ENCODE measurements at regions not wholly inside any gene's neighbourhood (a gene's known extent, or its start where the extent isn't known, plus 50 kb on each side); places are given as distances from the start of the nearest gene placed in this dataset.
"Not testable (repeated sequence)": the region's sequence is repeated elsewhere in the genome, so short reads cannot be mapped to it uniquely, and the experiment has no call there.

DNA sequence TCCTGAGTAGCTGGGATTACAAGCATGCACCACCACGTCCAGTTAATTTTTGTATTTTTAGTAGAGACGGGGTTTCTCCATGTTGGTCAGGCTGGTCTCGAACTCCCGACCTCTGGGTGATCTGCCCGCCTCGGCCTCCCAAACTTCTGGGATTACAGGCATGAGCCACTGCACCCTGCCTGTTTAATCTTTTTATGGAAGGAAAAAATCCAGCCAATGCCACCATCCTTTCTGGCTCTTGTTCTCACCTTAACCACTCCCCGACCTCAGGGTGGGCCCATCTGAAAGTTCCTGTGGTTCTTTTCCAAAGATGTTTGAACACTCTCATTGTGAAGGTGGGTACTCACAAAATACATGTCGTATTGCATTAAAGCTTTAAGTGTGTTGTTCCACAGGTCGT, 336.2 kb downstream of the TCERG1L start:
- not testable (repeated sequence) for H3K27me3 ChIP-seq (ENCODE audit: insufficient read depth, low read length); H3K4me1 ChIP-seq (ENCODE audit: insufficient read depth, low read length); H3K4me3 ChIP-seq (ENCODE audit: low read length); H3K9me3 ChIP-seq (ENCODE audit: low read depth, low read length)

DNA sequence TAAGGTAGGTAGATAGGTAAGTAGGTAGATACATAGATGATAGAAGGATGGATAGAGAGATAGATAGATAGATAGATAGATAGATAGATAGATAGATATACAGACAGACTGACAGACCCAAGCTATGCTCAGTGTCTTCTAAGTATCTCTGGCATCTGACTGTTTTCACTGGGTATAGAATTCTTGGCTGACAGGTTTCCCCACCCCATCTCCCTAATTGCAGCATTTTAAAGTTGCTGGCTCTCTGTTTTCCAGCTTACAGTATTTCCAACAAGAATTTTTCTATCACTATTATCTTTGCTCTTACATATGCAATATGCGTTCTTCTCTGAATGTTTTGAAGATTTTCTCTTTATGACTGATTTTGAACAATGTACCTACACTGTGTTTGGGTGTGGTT, 328.7 kb downstream of the TCERG1L start:
- Histone ChIP-seq H3K27me3 (ENCODE audit: insufficient read depth, low read length) (no peaks in the 10 kb centered on the region), H3K9me3 (ENCODE audit: low read depth, low read length) (peaks cover 5% of the 10 kb centered on the region), H3K4me1 (ENCODE audit: insufficient read depth, low read length) (no peaks in the 10 kb centered on the region), H3K4me3 (ENCODE audit: low read length) (no peak overlapping the region)

DNA sequence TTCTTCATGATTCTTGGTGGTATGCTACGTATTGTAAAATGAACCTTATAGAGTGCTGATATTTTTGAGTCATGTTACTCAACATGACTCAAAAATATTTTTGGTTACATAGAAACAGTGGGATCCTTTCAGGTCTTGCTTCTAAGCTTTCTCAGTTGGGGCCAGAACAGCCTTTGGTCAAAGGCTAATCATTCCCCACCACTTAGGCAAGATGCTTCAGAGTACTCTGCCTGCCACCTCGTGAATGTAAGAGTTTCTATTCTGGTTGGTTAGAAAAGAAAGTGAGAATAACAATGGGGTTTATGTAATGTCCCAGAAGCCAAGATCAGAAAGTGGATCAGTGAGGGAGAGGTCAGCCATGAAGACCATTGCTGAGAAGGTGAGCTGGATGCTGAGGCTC, 327.8 kb downstream of the TCERG1L start:
- H3K9me3 ChIP-seq (ENCODE audit: low read depth, low read length) = peaks cover 5% of the 10 kb centered on the region
- H3K4me1 ChIP-seq (ENCODE audit: insufficient read depth, low read length) = no peaks in the 10 kb centered on the region
- H3K4me3 ChIP-seq (ENCODE audit: low read length) = no peak overlapping the region
- H3K27me3 ChIP-seq (ENCODE audit: insufficient read depth, low read length) = no peaks in the 10 kb centered on the region

DNA sequence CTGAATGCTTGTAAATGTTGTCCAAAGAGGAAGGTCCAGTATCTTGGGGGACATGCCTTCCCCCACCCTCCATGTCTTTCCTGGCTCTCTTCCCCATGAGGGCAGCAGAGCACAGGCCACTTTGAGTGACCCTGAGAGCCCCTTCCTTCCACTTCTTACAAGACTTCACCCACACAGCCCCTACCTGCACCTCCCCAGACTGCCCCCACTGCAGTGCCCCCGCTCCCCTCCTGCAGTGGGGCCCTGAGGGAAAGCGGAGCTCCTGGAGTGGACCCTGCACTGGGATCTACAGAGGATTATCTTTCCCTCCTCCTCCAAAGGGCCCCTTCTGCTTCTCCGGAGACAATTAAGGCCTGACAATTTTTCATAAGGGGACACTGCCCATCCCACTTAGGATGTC, 326.8 kb downstream of the TCERG1L start:
- Histone ChIP-seq H3K4me3 (ENCODE audit: low read length) (no peak overlapping the region), H3K27me3 (ENCODE audit: insufficient read depth, low read length) (no peaks in the 10 kb centered on the region), H3K4me1 (ENCODE audit: insufficient read depth, low read length) (no peaks in the 10 kb centered on the region), H3K9me3 (ENCODE audit: low read depth, low read length) (peaks cover 5% of the 10 kb centered on the region)

DNA sequence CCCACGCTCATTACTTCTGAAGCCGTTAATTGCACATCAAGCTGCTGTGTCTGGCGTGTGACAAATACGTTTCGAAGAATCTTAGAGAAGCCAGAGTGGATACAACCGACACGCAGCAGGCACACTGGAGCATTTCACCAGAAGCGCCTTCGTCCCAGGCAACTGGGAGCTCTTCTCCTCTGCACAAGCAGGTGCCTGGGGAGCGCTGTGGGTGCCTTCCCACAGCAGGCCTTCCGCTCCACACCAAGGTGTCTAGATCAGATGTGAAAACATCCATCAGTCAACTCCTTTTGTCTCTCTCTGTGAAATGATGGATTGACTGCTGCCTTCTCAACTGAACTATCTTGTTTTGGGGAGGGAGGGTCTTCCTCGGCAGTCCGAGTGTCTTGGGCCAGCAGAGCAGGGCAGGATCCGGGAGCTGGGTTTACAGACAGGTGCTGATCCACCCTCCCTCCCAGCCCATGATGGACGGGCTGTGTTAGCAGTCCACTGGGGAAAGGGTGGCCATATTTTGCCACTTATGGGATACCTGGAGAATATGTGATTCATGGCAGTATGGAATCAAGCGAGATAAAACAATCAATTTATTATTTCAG, 326.3 kb downstream of the TCERG1L start:
- Histone ChIP-seq H3K27me3 (ENCODE audit: insufficient read depth, low read length) (no peaks in the 10 kb centered on the region), H3K9me3 (ENCODE audit: low read depth, low read length) (peaks cover 5% of the 10 kb centered on the region), H3K4me3 (ENCODE audit: low read length) (no peak overlapping the region), H3K4me1 (ENCODE audit: insufficient read depth, low read length) (no peaks in the 10 kb centered on the region)

DNA sequence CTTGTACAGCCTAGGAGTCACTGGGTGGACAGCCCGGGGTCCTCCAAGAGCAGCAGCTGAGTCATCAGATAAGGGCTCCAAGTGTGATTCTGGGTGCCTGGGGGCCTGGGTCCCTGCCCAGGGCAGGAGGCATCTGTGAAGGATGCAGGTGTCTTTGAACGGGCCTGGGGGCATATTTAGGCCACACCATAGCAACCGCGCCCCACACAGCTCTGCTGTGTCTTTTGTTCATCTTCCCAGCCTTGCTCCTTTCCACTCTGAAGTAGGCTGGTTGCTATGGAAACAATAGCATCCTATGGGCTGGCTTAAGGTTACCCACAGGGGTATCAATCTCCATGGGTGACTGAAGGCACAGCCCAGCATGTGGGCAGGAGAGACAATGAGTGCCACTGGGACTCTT, 324.7 kb downstream of the TCERG1L start:
- no peaks in the 10 kb centered on the region for H3K4me1 ChIP-seq (ENCODE audit: insufficient read depth, low read length)
- H3K27me3 ChIP-seq (ENCODE audit: insufficient read depth, low read length) = no peaks in the 10 kb centered on the region
- H3K9me3 ChIP-seq (ENCODE audit: low read depth, low read length) = peaks cover 5% of the 10 kb centered on the region
- H3K4me3 ChIP-seq (ENCODE audit: low read length) = no peak overlapping the region

DNA sequence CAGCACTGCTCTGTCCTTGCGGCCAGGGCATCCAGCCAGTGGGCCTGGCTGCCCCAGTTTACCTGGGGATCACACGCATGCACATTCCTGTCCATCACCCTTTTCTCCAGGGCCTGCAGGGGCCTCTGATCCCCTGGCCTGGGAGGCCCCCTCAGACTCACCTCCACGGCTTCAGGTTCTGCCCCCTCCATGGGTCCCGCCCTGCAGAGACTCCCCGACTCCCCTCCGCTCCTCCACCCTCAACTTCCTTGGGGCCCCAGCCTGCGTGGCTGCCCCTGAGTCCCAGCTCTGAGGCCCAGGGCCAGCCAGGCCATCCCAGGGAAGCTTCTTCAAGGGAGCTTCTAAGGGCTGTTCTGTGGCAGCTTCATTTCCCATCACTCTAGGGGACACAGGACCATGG, 324.1 kb downstream of the TCERG1L start:
- peaks cover 5% of the 10 kb centered on the region for H3K9me3 ChIP-seq (ENCODE audit: low read depth, low read length)
- H3K4me1 ChIP-seq (ENCODE audit: insufficient read depth, low read length) = no peaks in the 10 kb centered on the region
- H3K4me3 ChIP-seq (ENCODE audit: low read length) = no peak overlapping the region
- H3K27me3 ChIP-seq (ENCODE audit: insufficient read depth, low read length) = no peaks in the 10 kb centered on the region

DNA sequence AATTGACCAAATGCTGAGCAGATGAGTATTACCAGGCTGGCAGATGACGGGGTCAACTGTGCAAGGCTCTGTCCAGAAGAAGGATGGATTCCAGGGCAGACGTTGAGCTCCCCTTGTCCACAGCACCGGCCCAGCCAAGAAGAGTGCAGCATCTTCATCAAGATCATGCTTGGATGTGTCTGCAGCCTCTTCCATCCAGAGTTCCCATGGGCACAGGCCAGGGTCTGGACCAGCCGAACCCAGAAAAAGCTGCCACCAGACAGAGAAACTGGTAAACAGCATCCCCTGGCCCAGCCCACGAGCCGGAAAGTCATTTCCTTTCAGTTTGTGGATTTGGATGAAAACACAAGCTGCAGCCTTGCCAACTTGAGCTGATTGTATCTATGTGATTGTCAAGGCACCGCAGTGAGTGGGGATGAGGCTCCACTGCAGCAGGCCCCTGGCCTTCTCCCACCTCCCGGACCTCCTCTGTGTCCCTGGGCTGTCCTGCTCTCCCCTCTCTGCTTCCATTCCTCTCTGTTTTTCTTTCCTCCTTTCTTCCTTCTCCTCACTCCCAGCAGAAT, 321.8 kb downstream of the TCERG1L start:
- Histone ChIP-seq H3K9me3 (ENCODE audit: low read depth, low read length) (no peaks in the 10 kb centered on the region), H3K4me3 (ENCODE audit: low read length) (no peak overlapping the region), H3K27me3 (ENCODE audit: insufficient read depth, low read length) (no peaks in the 10 kb centered on the region), H3K4me1 (ENCODE audit: insufficient read depth, low read length) (no peaks in the 10 kb centered on the region)

DNA sequence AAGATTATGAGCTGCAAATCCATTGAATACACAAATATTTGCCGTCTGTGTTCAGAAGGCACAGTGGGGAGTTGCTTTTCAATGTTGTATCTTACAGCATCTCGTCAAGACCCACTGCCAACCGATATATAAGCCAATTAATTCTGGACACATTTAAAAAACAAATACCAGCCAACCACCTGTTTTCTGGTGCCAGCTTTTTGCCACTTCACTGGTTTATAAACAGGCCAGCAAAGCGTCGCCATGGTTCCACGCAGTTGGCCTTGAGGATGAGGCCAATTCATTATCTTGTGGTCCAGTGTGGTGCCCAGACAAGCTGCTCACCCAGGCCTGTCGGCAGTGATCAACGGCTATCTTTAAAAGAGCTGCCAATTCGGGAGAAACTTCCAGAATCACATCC, 321.0 kb downstream of the TCERG1L start:
- Histone ChIP-seq H3K4me1 (ENCODE audit: insufficient read depth, low read length) (no peaks in the 10 kb centered on the region), H3K27me3 (ENCODE audit: insufficient read depth, low read length) (no peaks in the 10 kb centered on the region), H3K9me3 (ENCODE audit: low read depth, low read length) (no peaks in the 10 kb centered on the region), H3K4me3 (ENCODE audit: low read length) (no peak overlapping the region)

DNA sequence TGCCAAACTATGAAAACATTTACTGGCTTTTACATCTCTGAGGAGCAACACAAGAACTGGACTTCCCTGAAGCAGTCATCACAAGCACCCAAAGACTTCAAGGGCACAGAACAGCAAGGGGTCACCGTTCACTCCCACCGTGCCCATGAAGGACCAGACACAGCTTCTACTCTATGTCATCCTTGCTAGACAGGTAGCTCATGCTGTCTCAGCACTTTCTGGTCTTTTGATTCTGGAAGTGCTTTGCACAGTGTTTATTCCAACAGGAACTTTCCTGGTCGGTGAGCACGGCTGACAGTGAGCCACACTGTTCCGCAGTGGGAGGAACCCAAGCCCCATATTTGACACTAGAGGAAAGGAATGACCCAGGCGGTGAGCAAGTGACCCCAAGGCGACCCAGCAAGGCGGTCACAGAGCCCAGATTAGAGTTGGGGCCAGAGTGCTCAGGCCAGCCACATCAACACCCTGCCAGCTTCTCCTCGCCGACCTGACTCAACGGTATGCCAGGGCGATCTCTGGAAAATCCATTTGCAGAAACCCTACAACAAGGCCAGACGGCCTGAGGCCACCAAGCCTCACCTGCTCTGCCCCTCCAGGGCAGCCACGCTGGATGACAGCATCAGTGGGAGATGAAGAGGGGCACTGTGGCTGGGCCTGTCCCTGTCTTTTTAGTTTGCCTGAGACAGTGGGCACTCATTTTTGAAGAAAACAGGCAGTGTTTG, 318.6 kb downstream of the TCERG1L start:
- H3K4me1 ChIP-seq (ENCODE audit: insufficient read depth, low read length) = no peaks in the 10 kb centered on the region
- H3K4me3 ChIP-seq (ENCODE audit: low read length) = no peak overlapping the region
- H3K27me3 ChIP-seq (ENCODE audit: insufficient read depth, low read length) = no peaks in the 10 kb centered on the region
- H3K9me3 ChIP-seq (ENCODE audit: low read depth, low read length) = no peaks in the 10 kb centered on the region

DNA sequence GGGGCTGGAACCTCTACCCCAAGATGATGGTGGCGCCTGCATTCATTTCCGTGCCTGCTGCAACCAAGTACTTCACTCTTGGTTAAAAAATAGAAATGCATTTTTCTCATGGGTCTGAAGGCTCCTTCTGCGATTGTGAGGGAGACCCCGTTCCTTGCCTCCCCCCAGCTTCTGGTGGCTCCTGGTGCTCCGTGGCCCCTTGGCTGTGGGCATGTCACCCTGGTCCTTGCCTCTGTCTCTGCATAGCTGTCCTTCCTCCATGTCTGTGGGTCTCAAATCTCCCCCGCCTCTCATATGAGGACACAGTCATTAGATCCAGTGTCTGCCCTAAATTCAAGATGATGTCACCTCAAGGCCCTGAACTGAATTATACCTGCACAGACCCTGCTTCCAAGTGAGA, 317.9 kb downstream of the TCERG1L start:
- Histone ChIP-seq H3K4me1 (ENCODE audit: insufficient read depth, low read length) (no peaks in the 10 kb centered on the region), H3K9me3 (ENCODE audit: low read depth, low read length) (no peaks in the 10 kb centered on the region), H3K27me3 (ENCODE audit: insufficient read depth, low read length) (no peaks in the 10 kb centered on the region), H3K4me3 (ENCODE audit: low read length) (no peak overlapping the region)

DNA sequence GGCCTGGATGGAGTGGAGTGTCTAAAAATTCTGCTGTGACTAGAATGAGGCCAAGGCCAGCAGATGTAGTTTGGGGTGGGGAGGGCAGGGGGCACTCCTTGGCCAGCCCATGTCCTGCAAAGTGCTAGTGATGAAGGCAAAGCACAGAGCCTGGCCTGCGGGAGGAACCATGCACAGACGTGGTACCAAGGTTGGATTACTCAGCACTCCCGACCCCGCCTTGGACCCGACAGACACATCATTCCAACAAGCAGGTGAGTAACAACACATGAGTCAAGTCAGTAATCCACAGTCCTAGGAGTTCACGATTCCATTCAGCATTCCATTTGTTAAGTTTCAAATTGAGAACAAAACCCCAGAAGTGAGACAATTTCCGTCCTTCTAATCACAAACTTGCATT, 317.3 kb downstream of the TCERG1L start:
- Histone ChIP-seq H3K4me1 (ENCODE audit: insufficient read depth, low read length) (no peaks in the 10 kb centered on the region), H3K27me3 (ENCODE audit: insufficient read depth, low read length) (no peaks in the 10 kb centered on the region), H3K4me3 (ENCODE audit: low read length) (no peak overlapping the region), H3K9me3 (ENCODE audit: low read depth, low read length) (no peaks in the 10 kb centered on the region)

DNA sequence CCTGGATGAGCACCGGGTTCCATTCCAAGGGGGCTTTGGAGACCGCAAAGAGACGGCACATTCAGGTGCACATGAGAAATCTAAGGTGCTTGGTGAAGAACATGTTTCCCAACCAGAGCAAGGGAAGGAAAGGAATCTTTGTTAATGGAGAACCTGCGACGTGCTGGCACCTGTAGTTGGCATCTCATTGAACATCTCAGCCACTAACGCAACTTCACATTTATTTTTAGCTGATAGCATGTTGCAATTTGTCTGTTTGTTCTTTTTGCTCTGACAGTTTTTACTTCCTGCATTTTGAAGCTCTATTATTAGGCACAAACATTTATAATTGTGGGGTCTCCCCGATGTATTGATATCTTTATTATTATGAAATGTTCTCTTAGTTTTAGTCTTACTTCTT, 316.7 kb downstream of the TCERG1L start:
- Histone ChIP-seq H3K4me1 (ENCODE audit: insufficient read depth, low read length) (no peaks in the 10 kb centered on the region), H3K9me3 (ENCODE audit: low read depth, low read length) (no peaks in the 10 kb centered on the region), H3K27me3 (ENCODE audit: insufficient read depth, low read length) (no peaks in the 10 kb centered on the region), H3K4me3 (ENCODE audit: low read length) (no peak overlapping the region)

DNA sequence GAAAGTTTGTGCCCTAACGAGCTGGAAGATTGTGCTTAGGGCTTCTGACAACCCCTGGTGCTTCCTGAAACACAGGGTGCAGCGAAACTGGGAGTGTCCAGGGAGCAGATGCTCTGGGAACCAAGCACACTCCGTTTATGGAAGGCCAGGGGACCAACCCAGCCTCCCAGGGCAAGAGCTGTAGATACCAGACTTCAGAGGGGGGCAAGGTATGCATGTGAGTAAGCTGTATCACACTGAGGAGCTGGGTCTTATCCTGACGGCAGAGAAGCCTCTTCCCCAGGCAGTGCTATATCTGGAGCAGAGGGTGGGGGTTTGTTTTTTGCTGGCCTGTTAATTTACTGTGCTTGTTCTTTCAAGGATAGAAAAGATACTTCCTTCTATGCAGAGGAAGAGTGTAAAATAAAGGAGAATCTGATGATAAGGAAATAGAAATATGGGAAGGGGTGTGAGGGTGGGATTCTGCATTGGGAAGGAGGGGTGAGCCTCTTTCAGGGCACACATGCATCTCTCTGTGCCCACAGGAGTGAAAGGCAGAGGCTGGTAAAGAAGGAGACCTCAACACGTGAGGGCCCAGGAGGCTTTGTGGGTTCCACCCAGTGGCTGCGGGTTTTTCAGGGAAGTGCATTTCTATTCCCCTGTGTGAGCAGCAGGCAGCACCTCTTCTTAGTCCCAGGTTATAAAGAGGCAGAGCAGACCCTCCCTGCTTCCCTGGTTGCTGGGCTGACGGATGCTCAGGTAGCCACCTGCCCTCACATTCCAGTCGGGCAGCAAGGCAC, 314.1 kb downstream of the TCERG1L start:
- no peaks in the 10 kb centered on the region for H3K27me3 ChIP-seq (ENCODE audit: insufficient read depth, low read length)
- H3K4me3 ChIP-seq (ENCODE audit: low read length) = no peak overlapping the region
- no peaks in the 10 kb centered on the region for H3K4me1 ChIP-seq (ENCODE audit: insufficient read depth, low read length)
- no peaks in the 10 kb centered on the region for H3K9me3 ChIP-seq (ENCODE audit: low read depth, low read length)

DNA sequence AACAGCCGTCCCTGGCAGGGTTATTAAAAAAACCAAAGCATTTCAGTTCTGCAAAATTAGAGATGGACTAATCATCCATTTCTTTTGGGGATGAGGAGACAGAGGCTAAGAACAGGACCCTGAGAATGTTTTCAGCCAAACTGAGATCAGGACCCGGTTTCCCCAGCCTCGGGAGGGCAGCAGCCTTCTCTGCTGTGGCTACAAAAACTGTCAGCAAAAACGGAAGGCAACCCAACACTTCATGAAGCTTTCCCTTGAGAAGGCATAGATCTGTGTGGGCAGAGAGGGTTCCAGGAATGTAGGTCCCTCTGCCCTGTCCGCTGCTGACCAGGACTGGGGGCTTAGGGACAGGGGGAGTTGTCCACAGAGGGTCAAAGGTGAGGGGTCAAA, 313.5 kb downstream of the TCERG1L start:
- H3K4me3 ChIP-seq (ENCODE audit: low read length) = no peak overlapping the region
- H3K27me3 ChIP-seq (ENCODE audit: insufficient read depth, low read length) = no peaks in the 10 kb centered on the region
- no peaks in the 10 kb centered on the region for H3K4me1 ChIP-seq (ENCODE audit: insufficient read depth, low read length)
- H3K9me3 ChIP-seq (ENCODE audit: low read depth, low read length) = no peaks in the 10 kb centered on the region

All from mononuclear cell (primary cell).